ENCODE measurements at regions not wholly inside any gene's neighbourhood (a gene's known extent, or its start where the extent isn't known, plus 50 kb on each side); places are given as distances from the start of the nearest gene placed in this dataset.

- TF ChIP-seq CTCF (IDR thresholded peaks at IDR 0.05; ENCODE audit: insufficient read depth, low read length) (no peak), GABPA (IDR thresholded peaks at IDR 0.05; ENCODE audit: low read depth) (no peak), REST (IDR thresholded peaks at IDR 0.05; ENCODE audit: insufficient replicate concordance, low read depth) (no peak), SPI1 (IDR thresholded peaks at IDR 0.05; ENCODE audit: borderline replicate concordance, low read depth) (no peak), POLR2AphosphoS5 (IDR thresholded peaks at IDR 0.05; ENCODE audit: low read depth) (no peak)
- Histone ChIP-seq H3K27ac (replicated peaks) (no peak overlapping the region), H3K4me3 (replicated peaks; ENCODE audit: insufficient read depth, low read length) (no peak overlapping the region), H3K27me3 (ENCODE audit: insufficient read depth, poor library complexity, severe bottlenecking) (no peaks in the 10 kb centered on the region)
- DNase-seq (ENCODE audit: low read depth in 1 of 2, low spot score in 1 of 2): no peak
Observed at GRCh38 chr13:84931264-84931663, 868.0 kb downstream of the SLITRK6 start.

- no peak for DNase-seq (ENCODE audit: low read depth in 1 of 2, low spot score in 1 of 2)
- Histone ChIP-seq H3K27me3 (ENCODE audit: insufficient read depth, poor library complexity, severe bottlenecking) (no peaks in the 10 kb centered on the region), H3K27ac (replicated peaks) (no peak overlapping the region), H3K4me3 (replicated peaks; ENCODE audit: insufficient read depth, low read length) (no peak overlapping the region)
- TF ChIP-seq SPI1 (IDR thresholded peaks at IDR 0.05; ENCODE audit: borderline replicate concordance, low read depth): no peak
- no peak for TF ChIP-seq GABPA (IDR thresholded peaks at IDR 0.05; ENCODE audit: low read depth)
- TF ChIP-seq REST (IDR thresholded peaks at IDR 0.05; ENCODE audit: insufficient replicate concordance, low read depth): no peak
- TF ChIP-seq CTCF (IDR thresholded peaks at IDR 0.05; ENCODE audit: insufficient read depth, low read length): no peak
- TF ChIP-seq POLR2AphosphoS5 (IDR thresholded peaks at IDR 0.05; ENCODE audit: low read depth): no peak
Observed at GRCh38 chr13:84927442-84928169, 871.6 kb downstream of the SLITRK6 start.

GRCh38 chr13:84925443-84925842 lies 873.8 kb downstream of the SLITRK6 start:
- no peaks in the 10 kb centered on the region for H3K27me3 ChIP-seq (ENCODE audit: insufficient read depth, poor library complexity, severe bottlenecking)
- no peak for DNase-seq (ENCODE audit: low read depth in 1 of 2, low spot score in 1 of 2)
- no peak overlapping the region for H3K27ac ChIP-seq (replicated peaks)
- no peak overlapping the region for H3K4me3 ChIP-seq (replicated peaks; ENCODE audit: insufficient read depth, low read length)
- TF ChIP-seq REST (IDR thresholded peaks at IDR 0.05; ENCODE audit: insufficient replicate concordance, low read depth) (no peak), CTCF (IDR thresholded peaks at IDR 0.05; ENCODE audit: insufficient read depth, low read length) (no peak), GABPA (IDR thresholded peaks at IDR 0.05; ENCODE audit: low read depth) (no peak), POLR2AphosphoS5 (IDR thresholded peaks at IDR 0.05; ENCODE audit: low read depth) (no peak), SPI1 (IDR thresholded peaks at IDR 0.05; ENCODE audit: borderline replicate concordance, low read depth) (no peak)
